HepG2 (cell line): ENCODE measurements at regions not wholly inside any gene's neighbourhood (a gene's known extent, or its start where the extent isn't known, plus 50 kb on each side); places are given as distances from the start of the nearest gene placed in this dataset.
A peak's percentile ranks its signal among the peaks of the same experiment; 100 is the strongest.

Source experiments
- ASH2L ChIP-seq: fragments of 300-600, 200-600 bp; sonication (generic); IDR thresholded peaks from 2 replicates; pipeline ENCODE4 v1.7.0; 2017; ENCODE audit warnings: low read depth, mild to moderate bottlenecking, moderate library complexity, mixed read lengths, low read length; ENCODE audit not compliant: insufficient read length
- CCAR2 ChIP-seq: fragments of 200-400 bp; formaldehyde crosslinking; optimal IDR thresholded peaks from 2 replicates; pipeline ENCODE3; 2018; ENCODE audit warnings: low read depth, mild to moderate bottlenecking, low read length, moderate library complexity
- DPF2 ChIP-seq: sonication (generic); formaldehyde crosslinking; IDR thresholded peaks from 2 replicates; pipeline ENCODE4 v1.4.0; 2020; ENCODE audit warnings: mild to moderate bottlenecking, low read depth, missing genetic modification reagents, borderline replicate concordance
- ELF3 ChIP-seq: IDR thresholded peaks from 2 replicates; pipeline ENCODE4 v1.6.1; 2016; ENCODE audit warnings: missing genetic modification reagents, missing compliant biosample characterization
- HDAC2 ChIP-seq: sonication (generic); formaldehyde crosslinking; IDR thresholded peaks from 2 replicates; pipeline ENCODE4 v1.4.0; 2020; ENCODE audit warnings: missing genetic modification reagents
- MED1 ChIP-seq: sonication (generic); formaldehyde crosslinking; IDR thresholded peaks from 2 replicates; pipeline ENCODE4 v1.4.0; 2020; ENCODE audit warnings: missing genetic modification reagents
- NFIB ChIP-seq: sonication (generic); formaldehyde crosslinking; IDR thresholded peaks from 2 replicates; pipeline ENCODE4 v1.9.0; 2021; ENCODE audit warnings: missing genetic modification reagents, mild to moderate bottlenecking, borderline replicate concordance
- PITX1 ChIP-seq: sonication (generic); formaldehyde crosslinking; IDR thresholded peaks from 2 replicates; pipeline ENCODE4 v1.5.1; 2020; ENCODE audit warnings: mild to moderate bottlenecking, missing genetic modification reagents
- RCOR2 ChIP-seq: IDR thresholded peaks from 2 replicates; pipeline ENCODE4 v1.6.1; 2016; ENCODE audit warnings: missing biosample characterization, missing genetic modification reagents
- SIX1 ChIP-seq: sonication (generic); formaldehyde crosslinking; IDR thresholded peaks from 2 replicates; pipeline ENCODE4 v1.4.0; 2020; ENCODE audit warnings: missing genetic modification reagents, borderline replicate concordance
- SIX4 ChIP-seq: sonication (generic); formaldehyde crosslinking; IDR thresholded peaks from 2 replicates; pipeline ENCODE4 v1.4.0; 2020; ENCODE audit warnings: missing genetic modification reagents
- SOX13 ChIP-seq, 3 experiments: fragments of 450-650 bp in 1 of 3; sonication (generic) in 1 of 3; formaldehyde crosslinking in 1 of 3; IDR thresholded peaks in 2 of 3; conservative IDR thresholded peaks in 1 of 3; 2 replicates each; pipeline versions ENCODE4 v1.5.0 to v1.6.1; 2016 to 2020; ENCODE audit warnings: antibody characterized with exemption in 1 of 3, mild to moderate bottlenecking in 1 of 3, missing compliant biosample characterization in 1 of 3, missing genetic modification reagents in 1 of 3, moderate library complexity in 1 of 3
- SOX5 ChIP-seq: IDR thresholded peaks from 2 replicates; pipeline ENCODE4 v1.6.1; 2016; ENCODE audit warnings: borderline replicate concordance
- ZFP36L2 ChIP-seq: sonication (generic); formaldehyde crosslinking; IDR thresholded peaks from 2 replicates; pipeline ENCODE4 v1.4.0; 2020; ENCODE audit warnings: missing genetic modification reagents
- ZFY ChIP-seq: sonication (generic); formaldehyde crosslinking; IDR thresholded peaks from 2 replicates; pipeline ENCODE4 v1.4.0; 2020; ENCODE audit warnings: missing genetic modification reagents
- ZNF230 ChIP-seq: sonication (generic); formaldehyde crosslinking; IDR thresholded peaks from 2 replicates; pipeline ENCODE4 v1.4.0; 2020; ENCODE audit warnings: mild to moderate bottlenecking, missing genetic modification reagents
- ZNF264 ChIP-seq: sonication (generic); formaldehyde crosslinking; IDR thresholded peaks from 2 replicates; pipeline ENCODE4 v1.4.0; 2020; ENCODE audit warnings: missing genetic modification reagents
- ZNF337 ChIP-seq: sonication (generic); formaldehyde crosslinking; IDR thresholded peaks from 2 replicates; pipeline ENCODE4 v1.5.1; 2020; ENCODE audit warnings: missing genetic modification reagents, low read depth, mild to moderate bottlenecking, borderline replicate concordance
- ZNF432 ChIP-seq: sonication (generic); formaldehyde crosslinking; IDR thresholded peaks from 2 replicates; pipeline ENCODE4 v1.5.0; 2020; ENCODE audit warnings: missing genetic modification reagents, mild to moderate bottlenecking, borderline replicate concordance
- ZNF451 ChIP-seq: sonication (generic); formaldehyde crosslinking; IDR thresholded peaks from 2 replicates; pipeline ENCODE4 v1.5.0; 2020; ENCODE audit warnings: mild to moderate bottlenecking, missing genetic modification reagents
- ZNF614 ChIP-seq: IDR thresholded peaks from 2 replicates; pipeline ENCODE4 v1.6.1; 2018; ENCODE audit warnings: missing biosample characterization, missing genetic modification reagents, inconsistent platforms, borderline replicate concordance
- ZNF644 ChIP-seq: IDR thresholded peaks from 2 replicates; pipeline ENCODE4 v1.6.1; 2016; ENCODE audit warnings: low read depth
- TF ChIP-seq, protein P1 (sequence below): sonication (generic); formaldehyde crosslinking; IDR thresholded peaks from 2 replicates; pipeline ENCODE4 v1.4.0; 2020; ENCODE audit warnings: missing genetic modification reagents
- TF ChIP-seq, protein P2 (sequence below): IDR thresholded peaks from 2 replicates; pipeline ENCODE4 v1.6.1; 2016; ENCODE audit warnings: mild to moderate bottlenecking
- TF ChIP-seq, protein P3 (sequence below): sonication (generic); formaldehyde crosslinking; IDR thresholded peaks from 2 replicates; pipeline ENCODE4 v1.4.0; 2020; ENCODE audit warnings: mild to moderate bottlenecking, missing genetic modification reagents
- TF ChIP-seq, protein P4 (sequence below): sonication (generic); formaldehyde crosslinking; IDR thresholded peaks from 2 replicates; pipeline ENCODE4 v1.8.0; 2022; ENCODE audit warnings: mild to moderate bottlenecking, missing genetic modification reagents; ENCODE audit not compliant: insufficient replicate concordance

DNA sequence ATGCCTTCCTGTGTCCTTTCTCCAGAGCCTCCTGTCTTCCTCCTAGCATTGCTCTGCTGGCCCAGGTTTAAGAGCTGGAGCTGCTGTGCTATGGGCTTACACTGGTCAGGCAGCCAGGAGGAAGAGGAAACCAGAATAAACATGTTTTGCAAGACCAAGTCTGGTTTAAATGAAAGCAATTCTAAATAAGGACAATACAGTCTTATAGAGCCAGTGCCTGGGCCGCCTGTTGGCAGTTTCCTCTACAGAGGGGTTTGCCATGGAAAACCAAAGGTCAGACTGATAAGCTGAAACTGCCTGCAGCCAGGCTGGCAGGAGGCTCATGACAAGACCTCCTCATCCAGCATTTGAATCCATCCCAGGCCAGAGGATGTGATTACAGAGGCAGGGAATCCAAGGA, 92.9 kb upstream of the FGGY start (continued):
- peak; percentile 76; the same call in 1 of the 2 replicates for TF ChIP-seq SOX5
- peak; percentile 87 for TF ChIP-seq ZNF644 (CRISPR knock-in tag)
- TF ChIP-seq, protein P1, sequence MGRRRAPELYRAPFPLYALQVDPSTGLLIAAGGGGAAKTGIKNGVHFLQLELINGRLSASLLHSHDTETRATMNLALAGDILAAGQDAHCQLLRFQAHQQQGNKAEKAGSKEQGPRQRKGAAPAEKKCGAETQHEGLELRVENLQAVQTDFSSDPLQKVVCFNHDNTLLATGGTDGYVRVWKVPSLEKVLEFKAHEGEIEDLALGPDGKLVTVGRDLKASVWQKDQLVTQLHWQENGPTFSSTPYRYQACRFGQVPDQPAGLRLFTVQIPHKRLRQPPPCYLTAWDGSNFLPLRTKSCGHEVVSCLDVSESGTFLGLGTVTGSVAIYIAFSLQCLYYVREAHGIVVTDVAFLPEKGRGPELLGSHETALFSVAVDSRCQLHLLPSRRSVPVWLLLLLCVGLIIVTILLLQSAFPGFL: no peak
- TF ChIP-seq ZNF230 (CRISPR knock-in tag): no peak
- no peak for TF ChIP-seq ZNF432 (CRISPR knock-in tag)
- TF ChIP-seq ZNF264 (CRISPR knock-in tag): no peak
- TF ChIP-seq, protein P2, sequence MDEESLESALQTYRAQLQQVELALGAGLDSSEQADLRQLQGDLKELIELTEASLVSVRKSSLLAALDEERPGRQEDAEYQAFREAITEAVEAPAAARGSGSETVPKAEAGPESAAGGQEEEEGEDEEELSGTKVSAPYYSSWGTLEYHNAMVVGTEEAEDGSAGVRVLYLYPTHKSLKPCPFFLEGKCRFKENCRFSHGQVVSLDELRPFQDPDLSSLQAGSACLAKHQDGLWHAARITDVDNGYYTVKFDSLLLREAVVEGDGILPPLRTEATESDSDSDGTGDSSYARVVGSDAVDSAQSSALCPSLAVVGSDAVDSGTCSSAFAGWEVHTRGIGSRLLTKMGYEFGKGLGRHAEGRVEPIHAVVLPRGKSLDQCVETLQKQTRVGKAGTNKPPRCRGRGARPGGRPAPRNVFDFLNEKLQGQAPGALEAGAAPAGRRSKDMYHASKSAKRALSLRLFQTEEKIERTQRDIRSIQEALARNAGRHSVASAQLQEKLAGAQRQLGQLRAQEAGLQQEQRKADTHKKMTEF (CRISPR knock-in tag): 0 out of 2 replicates have a peak, but pooled peaks have one; percentile 31
- TF ChIP-seq ZFY (CRISPR knock-in tag): no peak
- TF ChIP-seq SIX1 (CRISPR knock-in tag): peak; percentile 73; the same call in 1 of the 2 replicates
- peak; percentile 96 for TF ChIP-seq ELF3
- TF ChIP-seq ZNF337: 0 out of 2 replicates have a peak, but pooled peaks have one; percentile 39
- TF ChIP-seq, protein P3, sequence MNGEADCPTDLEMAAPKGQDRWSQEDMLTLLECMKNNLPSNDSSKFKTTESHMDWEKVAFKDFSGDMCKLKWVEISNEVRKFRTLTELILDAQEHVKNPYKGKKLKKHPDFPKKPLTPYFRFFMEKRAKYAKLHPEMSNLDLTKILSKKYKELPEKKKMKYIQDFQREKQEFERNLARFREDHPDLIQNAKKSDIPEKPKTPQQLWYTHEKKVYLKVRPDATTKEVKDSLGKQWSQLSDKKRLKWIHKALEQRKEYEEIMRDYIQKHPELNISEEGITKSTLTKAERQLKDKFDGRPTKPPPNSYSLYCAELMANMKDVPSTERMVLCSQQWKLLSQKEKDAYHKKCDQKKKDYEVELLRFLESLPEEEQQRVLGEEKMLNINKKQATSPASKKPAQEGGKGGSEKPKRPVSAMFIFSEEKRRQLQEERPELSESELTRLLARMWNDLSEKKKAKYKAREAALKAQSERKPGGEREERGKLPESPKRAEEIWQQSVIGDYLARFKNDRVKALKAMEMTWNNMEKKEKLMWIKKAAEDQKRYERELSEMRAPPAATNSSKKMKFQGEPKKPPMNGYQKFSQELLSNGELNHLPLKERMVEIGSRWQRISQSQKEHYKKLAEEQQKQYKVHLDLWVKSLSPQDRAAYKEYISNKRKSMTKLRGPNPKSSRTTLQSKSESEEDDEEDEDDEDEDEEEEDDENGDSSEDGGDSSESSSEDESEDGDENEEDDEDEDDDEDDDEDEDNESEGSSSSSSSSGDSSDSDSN: no peak
- TF ChIP-seq DPF2 (CRISPR knock-in tag): 0 out of 2 replicates have a peak, but pooled peaks have one; percentile 17
- TF ChIP-seq NFIB (CRISPR knock-in tag): no peak
- TF ChIP-seq ASH2L: peak; percentile 22
- peak; percentile 76 for TF ChIP-seq HDAC2 (CRISPR knock-in tag)
- TF ChIP-seq SOX13 (IDR thresholded peaks at IDR 0.05): no peak
- TF ChIP-seq SOX13 (CRISPR knock-in tag; conservative IDR thresholded peaks at IDR 0.05 in 1 of 2, IDR thresholded peaks at IDR 0.05 in 1 of 2): peak in 1 of 2 experiments; percentile 82; a peak in 2 of 4 replicates
- TF ChIP-seq CCAR2: no peak
- peak; percentile 74 for TF ChIP-seq RCOR2 (CRISPR knock-in tag)
- peak; percentile 67 for TF ChIP-seq MED1 (CRISPR knock-in tag)
- no peak for TF ChIP-seq ZFP36L2 (CRISPR knock-in tag)
- TF ChIP-seq PITX1: peak; percentile 36
- TF ChIP-seq, protein P4, sequence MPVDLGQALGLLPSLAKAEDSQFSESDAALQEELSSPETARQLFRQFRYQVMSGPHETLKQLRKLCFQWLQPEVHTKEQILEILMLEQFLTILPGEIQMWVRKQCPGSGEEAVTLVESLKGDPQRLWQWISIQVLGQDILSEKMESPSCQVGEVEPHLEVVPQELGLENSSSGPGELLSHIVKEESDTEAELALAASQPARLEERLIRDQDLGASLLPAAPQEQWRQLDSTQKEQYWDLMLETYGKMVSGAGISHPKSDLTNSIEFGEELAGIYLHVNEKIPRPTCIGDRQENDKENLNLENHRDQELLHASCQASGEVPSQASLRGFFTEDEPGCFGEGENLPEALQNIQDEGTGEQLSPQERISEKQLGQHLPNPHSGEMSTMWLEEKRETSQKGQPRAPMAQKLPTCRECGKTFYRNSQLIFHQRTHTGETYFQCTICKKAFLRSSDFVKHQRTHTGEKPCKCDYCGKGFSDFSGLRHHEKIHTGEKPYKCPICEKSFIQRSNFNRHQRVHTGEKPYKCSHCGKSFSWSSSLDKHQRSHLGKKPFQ: no peak
- TF ChIP-seq ZNF451 (CRISPR knock-in tag): no peak
- peak; percentile 61; the same call in 1 of the 2 replicates for TF ChIP-seq ZNF614 (CRISPR knock-in tag)
- peak; percentile 80 for TF ChIP-seq SIX4 (CRISPR knock-in tag)
